A549 (cell line): ENCODE measurements at regions not wholly inside any gene's neighbourhood (a gene's known extent, or its start where the extent isn't known, plus 50 kb on each side); places are given as distances from the start of the nearest gene placed in this dataset.

Source experiments
- ATAC-seq, 2 experiments: fragments of 200-7000 bp in 1 of 2; fragments of >200 bp in 1 of 2; cut with Nextera tagmentation in 1 of 2; cut with Tn5 transposase in 1 of 2; 3 replicates each; pipeline versions ENCODE4 v1.8.0 to v1.9.1; 2018 to 2020; ENCODE audit warnings: mild to moderate bottlenecking in 1 of 2, moderate library complexity in 1 of 2
- CTCF ChIA-PET: fragments of 300-600 bp; sonication (Branson Sonifier 250); formaldehyde crosslinking; extraction: SDS; loops from one replicate; lab custom pipeline; 2021; ENCODE audit warnings: antibody characterized with exemption, inconsistent platforms; lab: Yijun Ruan, JAX
- POLR2A ChIA-PET: fragments of 350-600 bp; formaldehyde crosslinking; extraction: SDS; loops from one replicate; lab custom pipeline; 2021; ENCODE audit warnings: antibody characterized with exemption, inconsistent platforms; lab: Yijun Ruan, JAX
- DNase-seq, 2 experiments: peaks; one replicate each; pipeline versions ENCODE4 v3.0.0 to v3.0.0-alpha.2; 2011 to 2016; ENCODE audit warnings: low read depth in 1 of 2, low spot score in 1 of 2
- FAIRE-seq: peaks from 2 replicates; lab custom pipeline; 2011; peaks lifted over from hg19 to GRCh38; lab: Jason Lieb, UNC
- H3K27ac ChIP-seq, 2 experiments: fragments of >200 bp; sonication (Bioruptor Twin); formaldehyde crosslinking; 3 replicates each; pipeline ENCODE4 v1.5.1; 2016 to 2017
- H3K4me1 ChIP-seq: fragments of >200 bp; sonication (Bioruptor Twin); formaldehyde crosslinking; 3 replicates; pipeline ENCODE4 v1.6.1; 2016
- H3K4me2 ChIP-seq: fragments of >200 bp; sonication (Bioruptor Twin); formaldehyde crosslinking; 3 replicates; pipeline ENCODE4 v1.6.1; 2016
- H3K4me3 ChIP-seq: fragments of >200 bp; sonication (Bioruptor Twin); formaldehyde crosslinking; 3 replicates; pipeline ENCODE4 v1.5.1; 2016
- H3K9me3 ChIP-seq: fragments of >200 bp; sonication (Bioruptor Twin); formaldehyde crosslinking; 3 replicates; pipeline ENCODE4 v1.6.1; 2016
- BHLHE40 ChIP-seq: IDR thresholded peaks from 2 replicates; pipeline ENCODE4 v1.6.1; 2012; ENCODE audit warnings: low read depth, low read length, inconsistent platforms
- CHD4 ChIP-seq: fragments of 200-600 bp; sonication (generic); IDR thresholded peaks from 2 replicates; pipeline ENCODE4 v1.6.1; 2016; ENCODE audit warnings: antibody characterized with exemption, mild to moderate bottlenecking, borderline replicate concordance
- EHF ChIP-seq: fragments of 250-450 bp; sonication (Bioruptor Pico); IDR thresholded peaks from 2 replicates; pipeline ENCODE4 v1.5.0; 2020; ENCODE audit warnings: mild to moderate bottlenecking
- EP300 ChIP-seq, 2 experiments: fragments of >200 bp; sonication (Bioruptor Twin); formaldehyde crosslinking; IDR thresholded peaks; 2 replicates in 1 of 2; 3 replicates in 1 of 2; pipeline ENCODE4 v1.6.1; 2016 to 2017
- HDAC2 ChIP-seq: fragments of 200-600 bp; sonication (generic); IDR thresholded peaks from 2 replicates; pipeline ENCODE4 v1.6.1; 2016
- HEYL ChIP-seq: fragments of 250-450 bp; sonication (Bioruptor Pico); IDR thresholded peaks from 2 replicates; pipeline ENCODE4 v1.8.0; 2021; ENCODE audit warnings: mild to moderate bottlenecking, moderate library complexity
- HOXA7 ChIP-seq: fragments of 250-450 bp; sonication (Bioruptor Pico); IDR thresholded peaks from 2 replicates; pipeline ENCODE4 v1.5.0; 2020; ENCODE audit warnings: mild to moderate bottlenecking, moderate library complexity
- KDM1A ChIP-seq: fragments of 200-600 bp; sonication (generic); IDR thresholded peaks from 2 replicates; pipeline ENCODE4 v1.6.1; 2016; ENCODE audit warnings: low read depth, mild to moderate bottlenecking
- NFE2L2 ChIP-seq: fragments of 150-350 bp; conservative IDR thresholded peaks from 2 replicates; pipeline ENCODE4 v1.6.1; 2014; ENCODE audit warnings: low read length
- NR3C1 ChIP-seq: fragments of >200 bp; sonication (Bioruptor Twin); formaldehyde crosslinking; IDR thresholded peaks from 3 replicates; pipeline ENCODE4 v1.6.1; 2017
- RCOR1 ChIP-seq: fragments of 150-350 bp; IDR thresholded peaks from 2 replicates; pipeline ENCODE4 v1.6.1; 2014; ENCODE audit warnings: antibody characterized with exemption, low read length, low read depth
- RFX5 ChIP-seq: fragments of 450-650 bp; IDR thresholded peaks from 2 replicates; pipeline ENCODE4 v1.7.1; 2014; ENCODE audit warnings: antibody characterized with exemption, mild to moderate bottlenecking, moderate library complexity
- SMC3 ChIP-seq: fragments of >200 bp; sonication (Bioruptor Twin); formaldehyde crosslinking; IDR thresholded peaks from 3 replicates; pipeline ENCODE4 v1.6.1; 2018; ENCODE audit warnings: inconsistent platforms
- ZNF302 ChIP-seq: fragments of 250-450 bp; sonication (Bioruptor Pico); IDR thresholded peaks from 2 replicates; pipeline ENCODE4 v1.9.0; 2021; ENCODE audit warnings: inconsistent platforms, mild to moderate bottlenecking, moderate library complexity
- WGBS: methylation state at CpG from one replicate; pipeline ENCODE4 v1.1.6; 2017; ENCODE audit errors: missing lambda C conversion rate; 5-methylcytosine and 5-hydroxymethylcytosine counted together
- TF ChIP-seq, protein P1 (sequence below): fragments of 450-650 bp; IDR thresholded peaks from 2 replicates; pipeline ENCODE4 v1.6.1; 2014; ENCODE audit warnings: antibody characterized with exemption
- TF ChIP-seq, protein P2 (sequence below): IDR thresholded peaks from 2 replicates; pipeline ENCODE4 v1.6.1; 2012
- TF ChIP-seq, protein P3 (sequence below): fragments of 200-600 bp; sonication (generic); IDR thresholded peaks from 2 replicates; pipeline ENCODE4 v1.6.1; 2016; ENCODE audit warnings: antibody characterized with exemption, mild to moderate bottlenecking, moderate library complexity

DNA sequence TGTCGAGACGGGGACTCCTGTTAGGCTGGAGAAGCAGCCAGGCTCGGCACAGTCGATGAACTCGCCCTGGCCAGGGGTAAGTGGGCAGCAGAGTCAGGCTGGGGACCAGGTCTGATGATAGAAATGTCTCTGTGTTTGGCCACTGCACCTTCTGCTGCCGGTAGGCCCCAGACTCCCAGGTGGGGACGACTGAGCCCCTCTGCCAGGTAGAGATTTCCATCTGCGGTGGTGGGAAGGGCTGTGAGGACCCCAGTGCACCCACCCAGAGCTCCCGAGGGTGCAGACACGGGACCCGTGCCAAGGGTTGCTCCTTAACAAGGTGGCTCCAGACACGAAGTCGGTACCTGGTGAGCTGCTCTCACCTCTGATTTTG lies 862.5 kb downstream of the TBC1D22A start:
- ATAC-seq (no peak), DNase-seq (no peak), FAIRE-seq (no peak)
- Histone ChIP-seq H3K4me2 (no peak overlapping the region), H3K4me1 (no peaks in the 10 kb centered on the region), H3K9me3 (no peaks in the 10 kb centered on the region), H3K27ac (no peak overlapping the region), H3K4me3 (no peak overlapping the region)
- ChIA-PET CTCF (no interaction called here), POLR2A (no interaction called here)
- TF ChIP-seq CHD4 = no peak
- TF ChIP-seq, protein P1, sequence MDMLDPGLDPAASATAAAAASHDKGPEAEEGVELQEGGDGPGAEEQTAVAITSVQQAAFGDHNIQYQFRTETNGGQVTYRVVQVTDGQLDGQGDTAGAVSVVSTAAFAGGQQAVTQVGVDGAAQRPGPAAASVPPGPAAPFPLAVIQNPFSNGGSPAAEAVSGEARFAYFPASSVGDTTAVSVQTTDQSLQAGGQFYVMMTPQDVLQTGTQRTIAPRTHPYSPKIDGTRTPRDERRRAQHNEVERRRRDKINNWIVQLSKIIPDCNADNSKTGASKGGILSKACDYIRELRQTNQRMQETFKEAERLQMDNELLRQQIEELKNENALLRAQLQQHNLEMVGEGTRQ = no peak
- TF ChIP-seq HDAC2 = no peak
- TF ChIP-seq EHF = no peak
- WGBS = 66% methylated on average over 7 of the region's 13 CpGs

DNA sequence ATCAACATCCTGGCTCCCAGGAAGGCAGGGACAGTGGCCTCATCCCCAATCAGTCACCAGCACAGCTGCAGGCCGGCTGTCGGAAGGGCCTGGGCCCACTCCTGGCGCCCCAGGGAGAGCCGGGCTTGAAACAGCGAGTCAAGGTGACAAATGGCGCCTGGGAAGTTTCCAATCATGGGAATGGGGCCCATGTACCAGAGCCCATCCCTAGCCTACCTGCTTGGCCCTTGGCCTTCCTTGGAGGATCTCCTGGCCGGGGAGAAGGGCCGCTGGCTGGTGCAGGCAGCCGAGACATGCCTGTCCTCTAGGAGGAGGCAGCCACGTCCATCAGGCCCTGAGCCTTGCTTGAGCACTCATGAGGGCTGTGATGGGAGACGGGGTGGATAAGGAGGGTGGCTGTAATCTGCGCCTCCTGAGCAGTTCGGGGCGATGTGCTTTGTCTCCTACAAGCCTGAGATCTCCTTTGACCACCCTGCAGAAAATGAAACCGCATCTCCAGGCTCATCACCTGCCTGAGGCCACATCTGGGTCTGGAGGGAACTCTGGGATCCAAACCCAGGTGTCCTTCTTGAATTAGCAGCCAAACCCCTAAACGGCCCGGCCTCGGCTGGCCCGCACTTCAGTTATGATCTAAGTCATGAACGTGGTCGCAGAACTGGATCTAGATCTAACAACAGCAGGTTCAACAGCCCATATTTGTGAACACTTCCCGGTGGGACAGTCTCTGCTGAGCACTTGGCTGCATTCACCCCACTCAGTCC lies 862.0 kb downstream of the TBC1D22A start:
- Histone ChIP-seq H3K4me1 (no peaks in the 10 kb centered on the region), H3K4me3 (no peak overlapping the region), H3K4me2 (no peak overlapping the region), H3K9me3 (no peaks in the 10 kb centered on the region), H3K27ac (no peak overlapping the region)
- no peak for DNase-seq
- no peak for TF ChIP-seq CHD4
- TF ChIP-seq, protein P1 = no peak
- ChIA-PET POLR2A (no interaction called here), CTCF (no interaction called here)
- ATAC-seq = no peak
- FAIRE-seq = no peak
- WGBS = 53% methylated on average over 3 of the region's 22 CpGs

DNA sequence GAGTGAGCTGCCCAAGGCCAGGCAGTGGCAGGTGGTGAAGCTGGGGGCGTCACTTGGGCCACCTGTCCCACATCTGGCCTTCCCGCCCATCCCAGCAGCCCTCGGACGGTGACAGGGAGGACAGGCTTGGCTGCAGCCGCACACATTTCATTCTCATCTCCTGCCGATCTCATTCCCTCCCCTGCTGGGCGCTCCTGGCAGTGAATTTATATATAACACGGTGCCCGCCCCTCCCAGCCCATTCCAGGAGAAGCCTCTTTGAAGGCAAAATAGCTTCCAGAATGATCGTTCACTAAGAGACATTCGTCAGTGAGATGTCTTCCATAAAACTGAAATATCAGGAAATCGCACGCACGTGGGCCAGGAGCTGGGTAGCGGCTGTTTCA lies 861.3 kb downstream of the TBC1D22A start:
- no peak for TF ChIP-seq ZNF302 (CRISPR knock-in tag)
- TF ChIP-seq NFE2L2 = no peak
- TF ChIP-seq EP300 (IDR thresholded peaks at IDR 0.05) = no peak
- TF ChIP-seq HOXA7 (CRISPR knock-in tag) = no peak
- TF ChIP-seq, protein P2, sequence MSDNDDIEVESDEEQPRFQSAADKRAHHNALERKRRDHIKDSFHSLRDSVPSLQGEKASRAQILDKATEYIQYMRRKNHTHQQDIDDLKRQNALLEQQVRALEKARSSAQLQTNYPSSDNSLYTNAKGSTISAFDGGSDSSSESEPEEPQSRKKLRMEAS = no peak
- TF ChIP-seq HEYL (CRISPR knock-in tag) = no peak
- no peak for TF ChIP-seq SMC3
- TF ChIP-seq RFX5 = no peak
- TF ChIP-seq RCOR1 = no peak
- no peak for TF ChIP-seq NR3C1
- TF ChIP-seq KDM1A = no peak
- TF ChIP-seq, protein P3, sequence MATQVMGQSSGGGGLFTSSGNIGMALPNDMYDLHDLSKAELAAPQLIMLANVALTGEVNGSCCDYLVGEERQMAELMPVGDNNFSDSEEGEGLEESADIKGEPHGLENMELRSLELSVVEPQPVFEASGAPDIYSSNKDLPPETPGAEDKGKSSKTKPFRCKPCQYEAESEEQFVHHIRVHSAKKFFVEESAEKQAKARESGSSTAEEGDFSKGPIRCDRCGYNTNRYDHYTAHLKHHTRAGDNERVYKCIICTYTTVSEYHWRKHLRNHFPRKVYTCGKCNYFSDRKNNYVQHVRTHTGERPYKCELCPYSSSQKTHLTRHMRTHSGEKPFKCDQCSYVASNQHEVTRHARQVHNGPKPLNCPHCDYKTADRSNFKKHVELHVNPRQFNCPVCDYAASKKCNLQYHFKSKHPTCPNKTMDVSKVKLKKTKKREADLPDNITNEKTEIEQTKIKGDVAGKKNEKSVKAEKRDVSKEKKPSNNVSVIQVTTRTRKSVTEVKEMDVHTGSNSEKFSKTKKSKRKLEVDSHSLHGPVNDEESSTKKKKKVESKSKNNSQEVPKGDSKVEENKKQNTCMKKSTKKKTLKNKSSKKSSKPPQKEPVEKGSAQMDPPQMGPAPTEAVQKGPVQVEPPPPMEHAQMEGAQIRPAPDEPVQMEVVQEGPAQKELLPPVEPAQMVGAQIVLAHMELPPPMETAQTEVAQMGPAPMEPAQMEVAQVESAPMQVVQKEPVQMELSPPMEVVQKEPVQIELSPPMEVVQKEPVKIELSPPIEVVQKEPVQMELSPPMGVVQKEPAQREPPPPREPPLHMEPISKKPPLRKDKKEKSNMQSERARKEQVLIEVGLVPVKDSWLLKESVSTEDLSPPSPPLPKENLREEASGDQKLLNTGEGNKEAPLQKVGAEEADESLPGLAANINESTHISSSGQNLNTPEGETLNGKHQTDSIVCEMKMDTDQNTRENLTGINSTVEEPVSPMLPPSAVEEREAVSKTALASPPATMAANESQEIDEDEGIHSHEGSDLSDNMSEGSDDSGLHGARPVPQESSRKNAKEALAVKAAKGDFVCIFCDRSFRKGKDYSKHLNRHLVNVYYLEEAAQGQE = no peak
- TF ChIP-seq BHLHE40 = no peak
- TF ChIP-seq, all 56 proteins: peak for 0
- ATAC-seq (no peak), FAIRE-seq (no peak), DNase-seq (no peak)
- Histone ChIP-seq H3K27ac (no peak overlapping the region), H3K4me3 (no peak overlapping the region), H3K4me1 (no peaks in the 10 kb centered on the region), H3K4me2 (no peak overlapping the region), H3K9me3 (no peaks in the 10 kb centered on the region)
- POLR2A ChIA-PET = no interaction called here
- CTCF ChIA-PET = no interaction called here
- WGBS = 73% methylated on average over 14 of the region's 15 CpGs
